DMS153 (cell line): ENCODE measurements at regions not wholly inside any gene's neighbourhood (a gene's known extent, or its start where the extent isn't known, plus 50 kb on each side); places are given as distances from the start of the nearest gene placed in this dataset.

ENCODE experiments used
- DNase-seq: peaks from one replicate; lab custom pipeline; 2025; lab: John Stamatoyannopoulos, UW

DNA sequence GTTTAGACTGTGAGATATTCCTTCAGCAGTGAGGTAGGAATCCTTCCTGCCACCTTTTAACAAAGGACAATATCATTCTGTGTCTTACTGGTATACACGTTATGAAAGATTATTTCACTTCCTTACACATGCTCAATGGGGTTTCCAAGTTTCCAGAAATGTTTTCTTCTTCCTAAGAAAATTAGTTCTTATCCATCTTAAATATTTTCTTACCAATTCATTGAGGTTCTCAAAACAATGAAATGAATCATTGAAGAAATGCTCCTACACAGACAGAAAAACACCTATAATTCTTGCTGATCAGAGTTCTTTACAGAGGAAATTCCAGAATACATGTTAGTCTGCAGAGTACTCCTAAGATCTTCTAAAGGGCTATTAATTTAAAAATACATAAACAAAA lies 51.4 kb upstream of the SEC61G start:
- DNase-seq, result no peak

DNA sequence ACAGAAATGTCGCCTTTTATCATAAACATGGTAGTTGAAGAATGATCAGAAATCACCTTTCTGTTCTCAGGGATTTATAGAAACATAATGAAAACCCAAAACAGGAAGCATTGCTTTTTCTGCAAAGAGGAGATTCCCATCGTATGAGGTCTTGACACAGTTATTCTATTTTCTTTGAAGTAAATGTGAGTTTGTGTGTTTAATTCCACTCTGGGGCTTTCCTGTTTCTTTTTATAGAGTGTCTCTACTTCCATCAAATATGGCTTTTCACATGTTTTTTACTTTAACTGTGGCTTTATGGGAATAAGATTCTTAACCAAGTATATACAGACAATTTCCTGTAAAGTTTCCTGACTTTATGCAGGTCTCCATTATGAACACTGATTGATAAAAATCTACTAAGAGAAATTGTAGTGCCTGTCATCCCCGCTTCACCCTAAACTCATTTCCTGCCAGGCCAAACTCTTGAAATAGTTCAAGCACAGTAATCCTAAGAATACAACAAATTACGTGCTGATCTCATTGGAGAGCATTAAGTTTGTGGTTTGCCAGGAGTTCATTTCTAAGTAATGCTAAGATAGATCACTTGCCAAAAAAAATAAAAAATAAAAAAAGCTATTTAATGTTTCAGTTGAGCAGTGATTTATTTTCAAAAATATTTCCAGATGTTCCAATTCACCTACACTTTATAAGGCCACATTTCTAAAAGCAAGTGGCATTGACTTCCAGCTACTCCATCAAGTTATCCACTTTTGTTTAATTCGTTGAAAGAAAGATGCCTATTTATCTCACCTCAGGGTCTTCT lies 52.2 kb upstream of the SEC61G start:
- DNase-seq, result no peak

DNA sequence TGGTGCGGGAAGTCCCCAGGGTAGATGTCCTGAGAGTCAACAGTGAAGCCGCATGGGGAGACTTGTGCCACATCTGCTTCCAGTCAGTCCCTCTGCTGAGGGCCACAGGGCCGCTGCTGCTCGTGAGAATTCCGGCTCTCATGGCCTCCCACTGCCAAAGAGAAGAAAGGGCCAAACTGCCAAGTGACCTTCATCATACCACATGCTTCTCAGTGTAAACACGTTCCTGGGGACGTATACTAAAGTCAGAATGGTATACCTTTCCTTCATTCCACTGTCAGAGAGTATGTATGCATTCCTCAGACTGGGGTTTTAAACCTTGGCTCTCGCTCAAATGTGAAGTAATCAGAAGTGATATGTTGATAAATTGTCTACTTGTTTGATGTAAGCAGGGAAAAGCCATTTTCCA lies 52.8 kb upstream of the SEC61G start:
- DNase-seq, result no peak

DNA sequence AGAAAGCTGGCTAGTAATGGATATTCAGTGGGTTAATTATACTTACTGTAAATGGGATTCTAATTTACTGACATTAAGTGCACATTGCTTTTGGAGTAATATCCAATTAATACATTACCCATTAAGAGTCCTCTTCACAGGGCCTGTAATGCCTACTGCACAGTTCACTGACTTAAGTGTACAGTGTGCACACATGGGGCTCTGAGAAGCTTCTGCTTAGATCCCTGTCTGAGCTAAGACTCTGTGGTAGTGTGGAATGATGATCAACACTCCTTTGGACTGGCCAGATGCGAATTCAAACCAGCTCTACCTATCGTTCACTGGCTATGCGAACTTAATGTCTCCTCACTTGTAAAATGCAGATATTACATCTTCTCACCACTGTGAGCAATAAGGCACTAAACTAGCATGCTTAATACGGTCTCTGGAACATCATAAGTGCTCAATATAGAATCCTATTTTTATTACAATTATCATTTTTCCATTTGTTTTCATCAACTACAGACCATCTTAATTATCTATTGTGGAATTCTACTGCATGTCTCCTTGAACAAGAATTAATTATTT lies 53.8 kb upstream of the SEC61G start:
- no peak for DNase-seq

DNA sequence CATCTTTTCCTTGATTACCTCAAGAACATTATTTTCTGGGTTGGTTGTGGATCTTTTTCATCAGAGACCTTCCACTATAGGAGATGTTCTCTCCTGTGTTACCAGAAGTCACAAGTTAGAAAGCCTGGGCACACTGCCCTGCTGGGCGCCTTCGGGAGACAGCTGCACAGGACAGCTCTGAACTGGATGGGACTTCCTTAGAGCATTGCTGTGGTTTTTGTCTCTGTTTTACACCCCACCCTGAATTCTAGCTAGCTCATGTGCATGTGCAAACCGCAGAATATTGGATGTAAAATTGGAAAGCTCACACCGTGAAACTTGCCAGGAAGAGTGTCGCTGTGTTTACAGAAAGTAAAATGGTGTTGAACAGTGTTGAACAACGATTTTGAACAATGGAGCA lies 54.4 kb upstream of the SEC61G start:
- DNase-seq, result no peak

DNA sequence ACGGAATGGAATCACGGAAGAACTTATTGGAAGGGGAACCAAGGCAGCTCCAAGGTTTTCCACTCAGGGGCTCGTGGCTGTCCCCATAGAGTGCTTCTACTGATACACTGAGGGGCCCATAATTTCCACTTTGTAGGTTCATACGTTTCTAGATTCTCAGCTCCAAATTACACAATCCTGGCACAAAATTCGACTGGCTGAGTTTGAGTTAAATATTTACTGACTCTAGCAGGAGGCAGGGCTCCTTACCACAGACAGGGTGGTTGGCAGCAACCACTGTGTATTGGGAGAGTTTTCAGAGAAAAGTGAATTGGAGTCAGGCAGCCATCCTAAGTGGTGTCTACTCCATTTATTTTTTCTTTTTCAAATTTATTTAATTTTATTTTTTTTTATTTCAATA lies 55.4 kb upstream of the SEC61G start:
- no peak for DNase-seq

DNA sequence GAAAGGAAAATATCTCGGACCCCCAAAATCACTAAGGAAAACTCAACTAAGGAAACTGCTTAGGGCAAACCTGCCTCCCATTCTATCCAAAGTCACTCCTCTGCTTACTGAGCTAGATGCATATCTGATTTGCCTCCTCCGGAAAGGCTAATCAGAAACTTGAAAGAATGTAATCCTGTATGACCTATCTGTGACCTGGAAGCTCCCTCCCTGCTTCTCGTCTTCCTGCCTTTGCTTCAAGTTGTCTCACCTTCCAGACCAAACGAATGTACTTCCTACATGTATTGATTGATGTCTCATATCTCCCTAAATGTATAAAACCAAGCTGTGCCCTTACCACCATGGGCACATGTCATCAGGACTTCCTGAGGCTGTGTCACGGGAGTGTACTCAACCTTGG lies 58.1 kb upstream of the SEC61G start:
- DNase-seq, result no peak

DNA sequence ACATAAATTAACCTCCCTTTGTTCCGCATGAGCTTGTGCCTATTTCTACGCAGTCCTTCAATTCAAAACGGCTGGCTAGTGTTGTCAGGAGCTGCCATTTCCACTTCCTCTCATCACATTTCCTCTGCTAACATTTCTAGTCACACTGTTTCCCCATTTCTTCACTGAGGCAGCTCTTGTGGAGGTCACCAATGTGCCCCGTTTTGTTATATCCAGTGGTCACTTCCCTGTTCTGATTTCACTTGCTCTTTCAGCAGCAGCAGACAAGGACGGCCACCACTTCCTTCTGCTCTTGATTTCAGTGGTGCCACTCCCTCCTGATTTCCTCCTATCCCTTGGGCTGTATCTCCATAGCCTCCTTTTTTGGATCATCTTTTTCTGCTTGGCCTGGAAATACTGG lies 64.8 kb upstream of the SEC61G start:
- peak; percentile 7 for DNase-seq

DNA sequence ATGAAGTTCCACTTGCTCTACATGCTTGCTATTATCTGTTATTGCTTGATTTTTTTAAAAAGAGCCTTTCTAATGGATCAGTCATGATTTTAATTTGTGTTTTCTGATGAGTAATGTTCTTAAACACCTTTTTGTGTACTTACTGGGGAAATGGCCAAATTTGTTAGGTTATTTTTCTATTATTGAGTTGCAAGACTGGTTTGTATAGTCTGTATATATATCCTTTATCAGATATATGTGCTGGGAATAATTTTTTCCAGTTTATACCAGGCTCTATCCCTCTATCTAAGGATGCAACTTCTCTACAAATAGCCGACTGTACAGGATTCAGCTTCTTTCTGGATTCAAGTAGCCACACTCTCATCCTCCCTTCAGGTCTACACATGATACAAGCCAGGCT lies 65.6 kb upstream of the SEC61G start:
- DNase-seq, result no peak

DNA sequence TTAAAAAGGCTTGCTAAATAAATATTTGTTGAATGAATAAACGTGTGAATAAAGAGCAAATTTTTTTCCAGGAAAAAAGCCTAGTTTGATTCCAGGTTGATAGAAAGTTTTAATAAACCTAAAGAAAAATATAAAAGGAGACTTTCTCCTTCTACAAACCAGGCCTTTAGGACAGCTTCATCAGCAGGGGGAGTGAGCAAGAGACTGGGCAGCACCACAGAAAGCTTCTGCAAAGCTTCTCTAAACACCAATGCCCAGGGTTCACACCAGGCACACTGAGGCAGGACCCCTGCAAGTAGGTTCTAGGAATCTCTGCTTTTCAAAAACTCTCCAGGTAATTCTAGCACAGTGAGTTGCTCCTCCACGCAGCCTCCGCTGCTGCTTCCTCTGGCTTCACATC lies 66.4 kb upstream of the SEC61G start:
- DNase-seq, result no peak

DNA sequence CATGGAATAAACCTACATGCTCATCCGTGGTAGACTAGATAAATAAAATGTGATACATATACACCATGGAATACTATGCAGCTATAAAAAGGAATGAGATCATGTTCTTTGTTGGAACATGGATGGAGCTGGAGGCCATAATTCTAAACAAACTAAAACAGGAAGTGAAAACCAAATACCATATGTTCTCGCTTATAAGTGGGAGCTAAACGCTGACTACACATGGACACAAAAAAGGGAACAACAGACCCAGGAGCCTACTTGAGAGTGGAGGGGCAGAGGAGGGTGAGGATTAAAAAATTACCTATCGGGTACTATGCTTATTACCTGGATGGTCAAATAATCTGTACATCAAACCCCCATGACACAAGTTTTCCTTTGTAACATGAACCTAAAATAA lies 68.7 kb upstream of the SEC61G start:
- DNase-seq, result no peak

DNA sequence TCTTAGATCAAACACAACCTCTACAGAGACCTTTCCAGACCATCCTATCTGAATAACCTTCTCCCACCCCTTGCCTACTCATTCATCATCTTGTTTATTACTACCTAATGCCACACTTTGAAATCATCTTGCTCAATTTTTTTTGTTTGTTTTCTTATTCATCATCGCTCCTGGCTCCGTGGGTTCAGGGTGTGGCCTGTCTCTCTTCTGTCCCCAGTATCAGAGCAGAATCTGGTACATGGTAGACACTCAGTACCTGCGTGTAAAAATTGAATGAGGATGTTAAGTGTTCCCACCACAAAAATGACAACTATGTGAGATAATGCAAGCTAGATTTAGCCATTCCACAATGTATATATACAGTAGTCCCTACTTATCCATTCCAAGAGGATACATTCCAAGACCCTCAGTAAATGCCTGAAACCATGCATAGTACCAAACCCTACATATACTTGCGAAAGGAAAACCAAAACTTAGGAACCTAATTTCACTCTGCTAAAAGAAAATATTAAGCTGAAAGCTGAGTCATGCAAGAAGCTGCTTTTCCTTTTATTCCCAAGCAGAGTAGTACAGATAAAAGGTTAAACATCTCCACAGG lies 72.1 kb upstream of the SEC61G start:
- no peak for DNase-seq

DNA sequence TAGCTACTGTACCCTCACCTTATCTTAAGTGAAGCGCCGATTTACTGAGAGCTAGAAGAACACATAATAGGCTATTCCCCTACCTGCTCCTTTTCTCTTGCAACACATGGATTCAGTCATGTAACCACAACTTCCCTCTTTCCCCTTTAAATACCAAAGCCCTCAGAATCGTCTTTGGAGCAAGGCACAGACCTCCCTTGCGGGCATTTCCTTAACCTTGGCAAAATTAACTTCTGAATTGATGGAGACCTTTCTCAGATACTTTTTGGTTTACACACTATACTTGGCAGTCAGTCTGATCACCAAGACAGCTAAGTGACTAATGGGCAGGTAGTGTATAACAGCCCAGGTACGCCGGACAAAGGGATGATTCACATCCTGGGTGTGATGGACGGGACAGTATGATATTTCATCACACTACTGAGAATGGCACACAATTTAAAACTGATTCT lies 72.7 kb upstream of the SEC61G start:
- no peak for DNase-seq

DNA sequence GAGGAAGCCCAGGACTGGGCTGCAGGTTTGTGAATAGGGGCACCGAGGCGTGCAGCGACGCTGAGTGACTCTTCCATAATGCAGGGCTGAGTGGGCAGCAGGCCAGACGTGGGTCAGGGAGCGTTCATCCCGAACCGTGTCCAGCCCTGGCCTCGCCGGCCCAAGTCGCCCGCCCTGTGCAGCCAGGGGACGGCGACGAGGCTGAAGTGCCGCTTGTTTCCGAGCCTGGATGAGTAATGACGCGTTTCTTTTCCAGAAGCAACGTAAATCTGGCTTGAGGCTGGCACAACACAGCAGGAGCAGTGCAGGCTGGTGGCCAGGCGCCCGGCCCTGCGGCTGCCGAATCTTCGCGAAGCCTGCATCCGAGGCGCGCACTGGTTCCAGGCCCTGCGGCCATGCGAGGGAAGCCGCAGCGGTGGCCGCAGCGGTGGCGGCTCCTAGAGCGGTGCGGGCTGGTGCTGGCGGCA lies 74.0 kb upstream of the SEC61G start:
- no peak for DNase-seq

DNA sequence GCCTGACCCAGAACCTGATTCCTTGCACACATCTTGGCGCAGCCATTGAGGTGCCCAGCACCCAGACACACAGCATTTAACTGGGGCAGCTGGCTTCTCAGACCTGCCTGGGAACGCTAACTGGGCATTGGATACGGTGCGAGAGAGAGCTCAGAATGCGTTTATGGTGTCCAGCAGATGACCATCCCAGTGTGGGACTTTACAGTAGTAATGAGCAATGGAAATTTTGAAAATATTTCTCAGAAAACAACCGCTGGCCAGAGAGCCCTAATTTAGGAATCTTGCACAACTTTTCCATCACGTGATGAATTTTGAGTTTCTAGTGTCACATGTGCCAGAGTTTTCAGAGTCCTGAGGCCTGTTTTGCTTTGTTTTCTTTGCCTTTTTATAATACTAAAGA lies 78.2 kb upstream of the SEC61G start:
- no peak for DNase-seq

DNA sequence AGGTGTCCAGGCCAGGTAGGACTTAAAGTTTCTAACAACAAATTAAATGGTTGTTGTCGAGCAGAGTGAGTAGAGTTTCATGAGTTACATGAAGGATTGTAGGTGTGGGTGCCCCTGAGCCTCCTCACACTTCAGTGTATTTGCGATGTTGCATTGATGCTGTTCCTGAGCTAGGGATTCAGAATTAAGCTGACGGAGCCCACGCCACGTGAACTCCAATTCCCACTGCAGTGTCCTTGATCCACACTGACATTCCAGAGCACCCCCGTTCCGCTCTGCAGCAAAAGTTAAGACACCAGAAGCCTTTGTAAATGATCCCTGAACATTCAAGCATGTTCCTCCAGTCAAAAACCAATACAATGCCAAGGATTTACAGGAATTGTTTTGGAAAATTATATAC lies 78.8 kb upstream of the SEC61G start:
- no peak for DNase-seq

DNA sequence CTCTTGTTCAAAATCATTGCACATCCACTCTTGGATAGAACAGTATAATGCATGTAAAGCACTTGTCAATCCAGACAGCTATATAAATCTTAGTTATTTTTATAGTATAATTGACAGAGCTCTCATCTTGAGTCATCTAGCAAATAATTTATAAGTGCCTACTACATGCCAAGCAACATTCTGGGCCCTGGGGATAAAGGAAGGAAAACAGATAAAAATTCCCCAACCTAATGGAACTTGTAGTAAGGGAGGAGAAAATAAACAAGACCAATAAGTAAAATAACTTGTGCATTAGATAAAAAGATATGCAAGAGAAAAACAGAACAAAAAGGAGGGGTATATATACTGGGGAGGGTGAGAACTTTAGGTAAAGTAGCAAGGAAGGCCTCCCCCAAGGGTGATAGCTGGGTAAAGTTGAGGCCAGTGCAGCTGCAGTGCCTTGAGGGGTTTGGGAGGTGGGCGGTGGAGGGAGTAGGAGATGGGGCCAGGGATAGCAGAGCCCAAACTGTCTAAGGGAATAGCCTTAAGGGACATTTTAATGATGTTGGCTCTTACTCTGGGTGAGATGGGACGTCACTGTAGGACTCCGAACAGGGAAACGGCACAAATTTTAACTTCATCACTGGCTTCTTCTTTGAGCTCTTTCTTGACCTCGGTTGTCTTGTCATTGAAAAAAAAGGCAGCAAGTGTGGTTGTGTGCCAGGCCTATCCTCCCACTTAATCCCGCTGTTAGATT lies 79.3 kb upstream of the SEC61G start:
- DNase-seq, result no peak

DNA sequence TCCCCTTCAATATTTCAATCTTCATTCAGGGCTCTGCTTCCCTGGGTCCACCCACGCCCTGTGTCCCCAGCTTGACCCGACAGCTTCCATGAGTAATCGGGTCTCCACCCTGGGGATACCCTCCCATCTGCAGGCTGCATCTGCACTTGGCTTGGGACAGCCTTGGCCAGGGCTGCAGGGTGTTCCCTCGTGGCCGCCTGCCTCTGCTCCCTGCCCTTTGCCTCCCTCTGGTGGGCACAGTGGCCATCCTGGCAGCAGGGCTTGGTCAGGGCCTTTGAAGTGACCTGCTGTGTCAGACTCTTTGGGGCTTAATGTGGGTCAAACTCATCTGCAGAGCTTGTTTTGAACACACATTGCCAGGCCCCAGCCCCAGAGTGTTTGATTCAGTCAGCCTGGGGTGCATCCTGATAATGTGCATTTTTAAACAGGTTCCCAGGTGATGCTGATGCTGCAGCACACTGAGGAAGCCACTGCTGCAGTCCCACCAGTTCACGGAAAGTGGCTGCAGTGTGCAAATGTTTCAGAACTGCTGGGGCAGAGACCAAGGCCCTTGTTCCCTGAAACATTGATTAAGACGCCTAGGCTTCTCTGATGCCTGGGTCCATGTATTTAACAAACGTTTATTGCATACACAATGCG lies 80.7 kb upstream of the SEC61G start:
- peak; percentile 5 for DNase-seq

DNA sequence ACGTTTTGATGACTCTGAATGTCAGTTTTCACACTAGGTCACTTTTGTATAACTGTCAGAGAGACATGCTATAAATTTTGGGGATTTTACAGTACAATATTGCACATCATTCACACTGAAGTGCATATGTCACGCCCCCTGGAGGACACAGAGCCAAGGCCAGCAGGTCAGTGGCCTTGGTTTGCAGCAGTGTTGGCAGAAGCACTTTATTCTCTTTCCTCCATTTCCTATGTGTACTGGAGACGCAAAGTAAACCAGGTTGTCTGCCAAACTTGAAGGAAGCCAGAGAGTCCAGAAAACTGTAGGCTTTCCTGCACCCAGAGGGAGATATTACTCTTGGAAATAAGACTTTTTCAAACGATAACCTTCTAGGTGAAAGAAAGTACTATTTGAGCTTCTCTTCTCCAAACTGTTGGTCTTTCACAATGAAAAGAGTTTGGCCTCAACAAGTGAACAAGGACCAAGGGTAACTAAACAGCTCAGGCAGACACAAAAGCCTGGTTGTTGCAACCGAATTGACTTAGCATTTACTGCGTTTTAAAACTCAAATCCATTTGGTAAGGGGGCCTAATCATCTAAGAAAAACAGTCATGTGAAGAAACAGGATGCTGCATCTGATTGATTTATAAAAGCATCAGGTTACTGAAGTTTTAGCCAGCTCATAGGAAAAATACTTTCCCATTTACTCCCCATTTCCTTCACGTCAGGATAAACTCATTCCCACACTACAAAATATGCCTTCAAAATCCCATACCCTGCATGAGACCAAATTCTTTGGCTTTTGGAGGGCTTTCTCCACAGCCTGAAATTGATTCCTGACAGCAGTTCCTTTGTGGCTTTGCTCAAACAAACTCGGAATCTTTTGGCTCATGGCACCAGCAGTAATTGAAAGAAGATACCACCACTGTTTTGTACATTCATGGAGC lies 83.0 kb upstream of the SEC61G start:
- DNase-seq, result peak; percentile 2

DNA sequence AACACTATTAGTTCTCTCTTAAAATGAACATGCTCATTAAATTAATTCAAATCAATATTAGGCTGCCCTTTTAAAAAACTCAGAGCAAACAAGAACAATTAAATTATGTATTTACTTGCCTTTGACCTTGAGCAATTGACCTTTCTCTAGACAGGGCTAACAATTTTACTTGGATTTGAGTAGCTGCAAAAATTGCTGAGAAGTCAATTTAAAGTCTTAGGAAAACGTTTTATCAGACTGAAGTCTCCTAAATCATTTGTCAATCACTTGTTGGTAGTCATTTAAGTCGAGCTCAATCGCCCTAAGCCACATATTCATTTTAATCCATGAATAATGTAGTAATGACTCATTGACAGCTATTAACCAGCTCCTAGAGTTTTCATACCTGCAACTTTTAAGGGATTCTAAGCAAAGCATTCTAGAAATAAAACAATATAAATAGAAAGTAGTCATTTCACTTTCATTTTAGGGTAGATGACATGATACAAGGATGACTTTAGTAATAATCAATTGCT lies 84.9 kb upstream of the SEC61G start:
- no peak for DNase-seq

DNA sequence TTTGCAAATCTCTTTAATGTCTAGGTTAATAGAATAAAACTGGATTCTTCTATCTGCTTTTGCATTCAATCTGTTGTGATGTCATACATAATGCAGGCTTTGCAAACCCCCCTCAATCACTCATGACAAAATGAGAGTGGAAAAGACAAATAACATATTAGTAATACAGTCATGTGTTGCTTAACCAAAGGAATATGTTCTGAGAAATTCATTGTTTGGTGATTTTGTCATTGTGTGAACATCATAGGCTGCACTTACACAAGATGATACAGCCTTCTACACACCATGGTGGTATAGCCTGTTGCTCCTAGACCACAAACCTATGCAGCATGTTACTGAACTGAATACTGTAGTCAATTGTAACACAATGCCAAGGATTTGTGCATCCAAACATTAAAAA lies 87.3 kb upstream of the SEC61G start:
- no peak for DNase-seq
